Esophagus muscularis mucosa (tissue), 4 donors: ENCODE measurements at regions not wholly inside any gene's neighbourhood (a gene's known extent, or its start where the extent isn't known, plus 50 kb on each side); places are given as distances from the start of the nearest gene placed in this dataset.

Experiments used
- EP300 ChIP-seq: sonication (generic); formaldehyde crosslinking; IDR thresholded peaks from one replicate; pipeline ENCODE4 v1.6.1; 2017; ENCODE audit warnings: antibody characterized with exemption
- POLR2A ChIP-seq: fragments of 450-650 bp; IDR thresholded peaks from one replicate; pipeline ENCODE4 v1.6.1; 2017; ENCODE audit warnings: antibody characterized with exemption, moderate library complexity, mild to moderate bottlenecking, low read depth
- POLR2AphosphoS5 ChIP-seq, 2 donors: sonication (generic); formaldehyde crosslinking; IDR thresholded peaks; one replicate each; pipeline ENCODE4 v1.6.1; 2017; ENCODE audit warnings: antibody characterized with exemption in 2 of 2
- TF ChIP-seq, protein P1 (sequence below), 3 experiments: fragments of 200-600 bp in 2 of 3; fragments of 450-650 bp in 1 of 3; sonication (generic) in 2 of 3; IDR thresholded peaks; one replicate each; pipeline ENCODE4 v1.5.1; 2017 to 2019; ENCODE audit warnings: antibody characterized with exemption in 3 of 3, mild to moderate bottlenecking in 2 of 3, moderate library complexity in 1 of 3

- TF ChIP-seq EP300: no peak
- TF ChIP-seq, protein P1, sequence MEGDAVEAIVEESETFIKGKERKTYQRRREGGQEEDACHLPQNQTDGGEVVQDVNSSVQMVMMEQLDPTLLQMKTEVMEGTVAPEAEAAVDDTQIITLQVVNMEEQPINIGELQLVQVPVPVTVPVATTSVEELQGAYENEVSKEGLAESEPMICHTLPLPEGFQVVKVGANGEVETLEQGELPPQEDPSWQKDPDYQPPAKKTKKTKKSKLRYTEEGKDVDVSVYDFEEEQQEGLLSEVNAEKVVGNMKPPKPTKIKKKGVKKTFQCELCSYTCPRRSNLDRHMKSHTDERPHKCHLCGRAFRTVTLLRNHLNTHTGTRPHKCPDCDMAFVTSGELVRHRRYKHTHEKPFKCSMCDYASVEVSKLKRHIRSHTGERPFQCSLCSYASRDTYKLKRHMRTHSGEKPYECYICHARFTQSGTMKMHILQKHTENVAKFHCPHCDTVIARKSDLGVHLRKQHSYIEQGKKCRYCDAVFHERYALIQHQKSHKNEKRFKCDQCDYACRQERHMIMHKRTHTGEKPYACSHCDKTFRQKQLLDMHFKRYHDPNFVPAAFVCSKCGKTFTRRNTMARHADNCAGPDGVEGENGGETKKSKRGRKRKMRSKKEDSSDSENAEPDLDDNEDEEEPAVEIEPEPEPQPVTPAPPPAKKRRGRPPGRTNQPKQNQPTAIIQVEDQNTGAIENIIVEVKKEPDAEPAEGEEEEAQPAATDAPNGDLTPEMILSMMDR (IDR thresholded peaks at IDR 0.05): no peak
- no peak for TF ChIP-seq POLR2A
- TF ChIP-seq POLR2AphosphoS5 (IDR thresholded peaks at IDR 0.05): no peak
Observed at GRCh38 chr5:163594951-163595350, 89.5 kb downstream of the MAT2B start.
